Stimulated activated CD4-positive, alpha-beta T cell treated with anti-CD3 and anti-CD28 coated beads, TNF-alpha, amount 100 ng/mL, for 4 hours (primary cell): ENCODE measurements at regions not wholly inside any gene's neighbourhood (a gene's known extent, or its start where the extent isn't known, plus 50 kb on each side); places are given as distances from the start of the nearest gene placed in this dataset.

Experiments
- DNase-seq, 3 experiments: peaks; one replicate each; pipeline ENCODE4 v3.0.0-alpha.2; 2020; ENCODE audit warnings: low read depth in 3 of 3

- DNase-seq, result no peak
Measured at GRCh38 chr3:72058493-72059081, 273.6 kb upstream of the PROK2 start.

GRCh38 chr3:72055436-72055835, 270.5 kb upstream of the PROK2 start:
- no peak for DNase-seq

- no peak for DNase-seq
Measured at GRCh38 chr3:72054976-72055375, 270.0 kb upstream of the PROK2 start.

GRCh38 chr3:72052841-72053409, 268.0 kb upstream of the PROK2 start:
- no peak for DNase-seq

GRCh38 chr3:72050771-72051170, 265.8 kb upstream of the PROK2 start:
- no peak for DNase-seq

- DNase-seq, result no peak
Measured at GRCh38 chr3:72050048-72050632, 265.2 kb upstream of the PROK2 start.

- DNase-seq, result no peak
Measured at GRCh38 chr3:72049300-72049699, 264.4 kb upstream of the PROK2 start.

GRCh38 chr3:72048873-72049272, 263.9 kb upstream of the PROK2 start:
- DNase-seq, result no peak

GRCh38 chr3:72047221-72047871, 262.4 kb upstream of the PROK2 start:
- DNase-seq, result no peak

GRCh38 chr3:72044231-72044855, 259.4 kb upstream of the PROK2 start:
- DNase-seq, result no peak

GRCh38 chr3:72043204-72044133, 258.5 kb upstream of the PROK2 start:
- no peak for DNase-seq

- DNase-seq, result no peak
Measured at GRCh38 chr3:72042397-72043203, 257.7 kb upstream of the PROK2 start.

GRCh38 chr3:72041511-72041910, 256.6 kb upstream of the PROK2 start:
- DNase-seq, result no peak

- DNase-seq, result no peak
Measured at GRCh38 chr3:72041076-72041475, 256.1 kb upstream of the PROK2 start.

- no peak for DNase-seq
Measured at GRCh38 chr3:72039677-72040076, 254.7 kb upstream of the PROK2 start.

- no peak for DNase-seq
Measured at GRCh38 chr3:72036899-72037298, 252.0 kb upstream of the PROK2 start.

- DNase-seq, result no peak
Measured at GRCh38 chr3:72035606-72036005, 250.7 kb upstream of the PROK2 start.

GRCh38 chr3:72034986-72035385, 250.0 kb upstream of the PROK2 start:
- DNase-seq, result no peak

GRCh38 chr3:72033666-72034428, 248.9 kb upstream of the PROK2 start:
- no peak for DNase-seq
